ENCODE measurements at regions not wholly inside any gene's neighbourhood (a gene's known extent, or its start where the extent isn't known, plus 50 kb on each side); places are given as distances from the start of the nearest gene placed in this dataset.

DNA sequence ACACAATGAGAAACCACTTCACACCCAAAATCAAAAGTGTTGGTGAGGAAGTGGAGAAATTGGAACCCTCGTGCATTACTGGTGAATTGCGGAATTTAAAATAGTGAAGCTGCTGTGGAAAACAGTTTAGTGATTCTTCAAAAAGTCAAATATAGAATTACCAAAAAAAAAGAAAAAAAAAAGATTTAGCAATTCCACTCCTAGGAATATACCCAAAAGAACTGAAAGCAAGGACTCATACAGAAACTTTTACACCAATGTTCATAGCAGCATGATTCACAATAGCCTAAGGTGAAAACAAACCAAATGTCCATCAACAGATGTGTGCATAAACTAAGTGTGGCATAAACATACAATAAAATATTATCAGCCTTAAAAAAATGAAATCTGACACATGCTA is 364.3 kb upstream of the FAM241A start:
- no peak overlapping the region for H3K4me3 ChIP-seq
- no peak overlapping the region for H3K27ac ChIP-seq (ENCODE audit: control insufficient read depth, insufficient read depth)
- in situ Hi-C loops (cut with MboI) (no loop called here), intact Hi-C loops (cut with micrococcal nuclease; ENCODE audit: unreplicated experiment) (no loop called here)
- H3K4me1 ChIP-seq (ENCODE audit: control insufficient read depth, insufficient read depth, low read length): no peaks in the 10 kb centered on the region
- RAD21 ChIA-PET (ENCODE audit: unreplicated experiment): no interaction called here
- 54% methylated on average over 2 of the region's 2 CpGs for whole genome bisulfite sequencing (ENCODE audit: insufficient coverage, insufficient replicate concordance, low lambda C conversion rate, missing lambda C conversion rate)
- no peaks in the 10 kb centered on the region for H3K79me2 ChIP-seq (ENCODE audit: control insufficient read depth, insufficient read depth, low read length)
- H3K36me3 ChIP-seq (ENCODE audit: control insufficient read depth in 2 of 2, insufficient read depth in 2 of 2, low read length in 1 of 2): no peaks in the 10 kb centered on the region
- DNase-seq (ENCODE audit: low read depth, low spot score) (no peak), ATAC-seq (no peak), FAIRE-seq (no peak)
- no peaks in the 10 kb centered on the region for H3K9me3 ChIP-seq (replicated peaks; ENCODE audit: control insufficient read depth, insufficient read depth, low read length)
- POLR2A ChIA-PET: no interaction called here
- TF ChIP-seq TCF3 (IDR thresholded peaks at IDR 0.05; ENCODE audit: borderline replicate concordance, insufficient read depth, low read depth, low read length) (no peak), NRF1 (conservative IDR thresholded peaks at IDR 0.05; ENCODE audit: low read depth, low read length) (no peak), SIN3A (IDR thresholded peaks at IDR 0.05; ENCODE audit: low read depth, low read length) (no peak), TCF12 (IDR thresholded peaks at IDR 0.05; ENCODE audit: low read depth, low read length) (no peak), CHD4 (IDR thresholded peaks at IDR 0.05) (no peak), NBN (IDR thresholded peaks at IDR 0.05) (no peak), MTA2 (IDR thresholded peaks at IDR 0.05; ENCODE audit: low read depth) (no peak), KAT2A (conservative IDR thresholded peaks at IDR 0.05; ENCODE audit: control insufficient read depth, low read depth, low read length) (no peak), CHD1 (IDR thresholded peaks at IDR 0.05; ENCODE audit: low read depth, low read length) (no peak), NFYB (IDR thresholded peaks at IDR 0.05; ENCODE audit: insufficient read depth, low read depth, low read length) (no peak), JUNB (IDR thresholded peaks at IDR 0.05) (no peak), NR2C1 (IDR thresholded peaks at IDR 0.05) (no peak), SUPT20H (IDR thresholded peaks at IDR 0.05; ENCODE audit: borderline replicate concordance, control insufficient read depth, low read depth, low read length) (no peak), ETV6 (conservative IDR thresholded peaks at IDR 0.05 in 1 of 2, IDR thresholded peaks at IDR 0.05 in 1 of 2; ENCODE audit: borderline replicate concordance in 1 of 2, low read depth in 1 of 2) (no peak), ZBTB40 (IDR thresholded peaks at IDR 0.05; ENCODE audit: borderline replicate concordance) (no peak), JUND (IDR thresholded peaks at IDR 0.05; ENCODE audit: low read depth, low read length) (no peak), PAX5 (IDR thresholded peaks at IDR 0.05; ENCODE audit: borderline replicate concordance, low read depth, low read length) (no peak)
- BruUV-seq (replicated peaks): no TSS peak
- CTCF ChIA-PET: no interaction called here
- H3K4me2 ChIP-seq (ENCODE audit: control insufficient read depth, insufficient read depth): no peak overlapping the region
- no peaks in the 10 kb centered on the region; a peak in 1 of 4 replicates for H3K27me3 ChIP-seq (replicated peaks in 1 of 2; ENCODE audit: control insufficient read depth in 2 of 2, insufficient read depth in 2 of 2, low read length in 1 of 2)
- no peaks in the 10 kb centered on the region for H4K20me1 ChIP-seq (ENCODE audit: control insufficient read depth, insufficient read depth)
- H2AFZ ChIP-seq (ENCODE audit: control insufficient read depth, low read depth, low read length): no peak overlapping the region
- no peak overlapping the region for H3K9ac ChIP-seq (ENCODE audit: control insufficient read depth, insufficient read depth, low read length)
- SMC1A ChIA-PET (ENCODE audit: uncharacterized antibody, unreplicated experiment): no interaction called here
